ENCODE measurements at regions not wholly inside any gene's neighbourhood (a gene's known extent, or its start where the extent isn't known, plus 50 kb on each side); places are given as distances from the start of the nearest gene placed in this dataset.

DNA sequence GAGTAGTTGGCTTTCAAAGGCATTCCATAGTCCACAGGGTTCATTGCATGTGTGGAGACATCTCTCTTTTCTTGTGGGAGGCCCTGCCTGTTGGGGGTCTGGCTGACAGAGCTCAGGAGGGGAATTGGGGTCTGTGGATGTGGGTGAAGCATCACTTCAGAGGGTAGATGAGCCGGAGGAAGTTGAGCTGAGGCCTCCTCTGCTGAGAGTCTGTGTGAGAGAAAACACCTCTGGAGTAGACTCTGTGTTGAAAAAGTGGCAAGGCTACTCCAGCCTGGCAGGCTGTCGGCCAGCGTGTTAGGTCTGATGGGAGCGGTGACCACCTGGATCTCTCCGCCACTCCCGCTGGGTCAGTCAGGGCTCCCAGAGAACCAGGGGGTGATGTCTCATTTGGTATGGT is 358.0 kb upstream of the MGMT start:
- TF ChIP-seq CTCF (IDR thresholded peaks at IDR 0.05; ENCODE audit: extremely low read depth in 1 of 2, insufficient read depth in 1 of 2, low read depth in 1 of 2, low read length in 2 of 2) (no peak), POLR2AphosphoS5 (IDR thresholded peaks at IDR 0.05; ENCODE audit: insufficient read depth, low read depth, low read length) (no peak), FOS (IDR thresholded peaks at IDR 0.05; ENCODE audit: borderline replicate concordance, insufficient read depth, low read length) (no peak), MAX (IDR thresholded peaks at IDR 0.05; ENCODE audit: insufficient read depth, insufficient read length) (no peak), POLR2A (IDR thresholded peaks at IDR 0.05; ENCODE audit: low read depth, low read length) (no peak), EZH2 (IDR thresholded peaks at IDR 0.05; ENCODE audit: borderline replicate concordance, low read depth, low read length, severe bottlenecking) (no peak), GATA2 (IDR thresholded peaks at IDR 0.05; ENCODE audit: insufficient read depth, insufficient read length, low read depth, low read length) (no peak), JUN (IDR thresholded peaks at IDR 0.05; ENCODE audit: borderline replicate concordance, insufficient read depth, insufficient read length, low read depth) (no peak), MYC (IDR thresholded peaks at IDR 0.05; ENCODE audit: low read depth, low read length) (no peak)
